ENCODE measurements at regions not wholly inside any gene's neighbourhood (a gene's known extent, or its start where the extent isn't known, plus 50 kb on each side); places are given as distances from the start of the nearest gene placed in this dataset.

DNA sequence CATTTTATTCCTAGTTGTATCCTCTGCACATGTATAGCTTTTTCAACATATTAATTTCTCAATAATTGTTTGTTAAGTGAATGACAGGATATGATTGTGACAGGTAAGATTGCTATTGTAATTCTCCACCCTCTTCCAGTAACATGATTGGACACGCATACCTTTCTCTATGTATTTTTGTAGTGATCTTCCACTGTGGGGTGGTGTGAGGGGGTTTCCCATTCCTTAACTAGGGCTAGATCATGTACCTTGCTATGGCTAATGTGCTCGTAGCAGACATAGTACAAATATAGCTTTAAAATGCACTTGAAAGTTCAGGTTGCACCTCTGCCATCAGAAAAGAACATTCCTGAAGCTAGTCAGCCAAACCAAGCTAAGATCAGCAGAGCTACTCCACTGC is 2392.8 kb upstream of the RAG2 start:
- TF ChIP-seq ZSCAN29 (CRISPR knock-in tag; conservative IDR thresholded peaks at IDR 0.05) (no peak), POLR2AphosphoS5 (IDR thresholded peaks at IDR 0.05; ENCODE audit: low read depth, low read length) (no peak), POLR2AphosphoS2 (IDR thresholded peaks at IDR 0.05; ENCODE audit: low read depth, low read length) (no peak), RNF2 (conservative IDR thresholded peaks at IDR 0.05; ENCODE audit: low read depth) (no peak), ARNT (IDR thresholded peaks at IDR 0.05) (no peak), TAF15 (IDR thresholded peaks at IDR 0.05; ENCODE audit: low read depth, low read length, poor library complexity, severe bottlenecking) (no peak), TCF7 (IDR thresholded peaks at IDR 0.05; ENCODE audit: low read depth) (no peak), HNRNPH1 (optimal IDR thresholded peaks at IDR 0.05; ENCODE audit: low read depth, low read length) (no peak), ZNF775 (CRISPR knock-in tag; IDR thresholded peaks at IDR 0.05; ENCODE audit: borderline replicate concordance) (no peak)
- TF ChIP-seq, protein P1, sequence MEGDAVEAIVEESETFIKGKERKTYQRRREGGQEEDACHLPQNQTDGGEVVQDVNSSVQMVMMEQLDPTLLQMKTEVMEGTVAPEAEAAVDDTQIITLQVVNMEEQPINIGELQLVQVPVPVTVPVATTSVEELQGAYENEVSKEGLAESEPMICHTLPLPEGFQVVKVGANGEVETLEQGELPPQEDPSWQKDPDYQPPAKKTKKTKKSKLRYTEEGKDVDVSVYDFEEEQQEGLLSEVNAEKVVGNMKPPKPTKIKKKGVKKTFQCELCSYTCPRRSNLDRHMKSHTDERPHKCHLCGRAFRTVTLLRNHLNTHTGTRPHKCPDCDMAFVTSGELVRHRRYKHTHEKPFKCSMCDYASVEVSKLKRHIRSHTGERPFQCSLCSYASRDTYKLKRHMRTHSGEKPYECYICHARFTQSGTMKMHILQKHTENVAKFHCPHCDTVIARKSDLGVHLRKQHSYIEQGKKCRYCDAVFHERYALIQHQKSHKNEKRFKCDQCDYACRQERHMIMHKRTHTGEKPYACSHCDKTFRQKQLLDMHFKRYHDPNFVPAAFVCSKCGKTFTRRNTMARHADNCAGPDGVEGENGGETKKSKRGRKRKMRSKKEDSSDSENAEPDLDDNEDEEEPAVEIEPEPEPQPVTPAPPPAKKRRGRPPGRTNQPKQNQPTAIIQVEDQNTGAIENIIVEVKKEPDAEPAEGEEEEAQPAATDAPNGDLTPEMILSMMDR (CRISPR knock-in tag; IDR thresholded peaks at IDR 0.05) = no peak

All from HepG2 (cell line).